ENCODE measurements at regions not wholly inside any gene's neighbourhood (a gene's known extent, or its start where the extent isn't known, plus 50 kb on each side); places are given as distances from the start of the nearest gene placed in this dataset.
"Not testable (repeated sequence)": the region's sequence is repeated elsewhere in the genome, so short reads cannot be mapped to it uniquely, and the experiment has no call there.

DNA sequence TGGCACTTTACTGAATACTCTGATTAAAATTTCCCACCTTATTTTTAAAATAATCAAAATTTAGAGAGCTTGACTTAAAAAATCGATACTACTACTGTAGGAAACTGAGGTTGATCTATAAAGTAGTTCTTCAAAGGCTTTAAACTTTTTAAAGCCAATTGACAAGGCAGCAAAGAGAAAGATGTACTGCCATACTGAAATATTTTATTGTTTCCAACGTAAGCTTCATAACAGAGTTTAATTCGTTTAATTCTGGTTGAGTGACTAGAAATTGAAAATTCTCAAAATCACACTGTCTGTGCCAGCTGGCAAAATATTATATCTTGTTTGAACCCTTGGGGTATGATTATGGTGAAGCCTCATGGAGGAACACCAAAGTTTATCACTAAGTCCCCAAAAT is 207.6 kb downstream of the UNC5CL start:
- Mint-ChIP-seq H3K4me3 (no peak overlapping the region), H3K9me3 (ENCODE audit: low read depth) (no peaks in the 10 kb centered on the region), H3K36me3 (no peaks in the 10 kb centered on the region), H3K27me3 (peaks cover 9% of the 10 kb centered on the region), H3K4me1 (ENCODE audit: low read depth) (no peaks in the 10 kb centered on the region), H3K27ac (no peak overlapping the region)

DNA sequence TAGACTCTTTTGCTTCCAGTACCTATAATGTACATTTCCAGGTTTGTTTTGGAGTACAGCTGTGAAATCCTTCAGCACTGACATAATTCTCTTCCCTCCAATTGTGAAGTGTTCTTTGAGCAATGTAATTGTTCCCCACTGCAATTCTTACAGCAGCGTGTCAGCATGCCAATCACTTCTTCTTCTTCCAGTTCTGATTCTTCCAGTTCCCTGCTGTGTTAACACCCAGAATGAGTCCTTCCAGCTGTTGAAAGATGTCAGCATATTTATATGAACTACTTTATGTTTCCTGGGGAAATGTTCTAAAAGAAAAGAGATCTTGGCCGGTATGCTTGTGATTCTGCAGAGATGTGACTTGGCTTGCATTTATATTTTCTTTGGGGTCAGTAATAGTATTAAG is 213.9 kb downstream of the UNC5CL start:
- no peaks in the 10 kb centered on the region for H3K36me3 Mint-ChIP-seq
- H3K4me1 Mint-ChIP-seq (ENCODE audit: low read depth), result no peaks in the 10 kb centered on the region
- H3K27ac Mint-ChIP-seq, result no peak overlapping the region
- H3K27me3 Mint-ChIP-seq, result peaks cover 14% of the 10 kb centered on the region
- no peaks in the 10 kb centered on the region for H3K9me3 Mint-ChIP-seq (ENCODE audit: low read depth)
- H3K4me3 Mint-ChIP-seq, result no peak overlapping the region

DNA sequence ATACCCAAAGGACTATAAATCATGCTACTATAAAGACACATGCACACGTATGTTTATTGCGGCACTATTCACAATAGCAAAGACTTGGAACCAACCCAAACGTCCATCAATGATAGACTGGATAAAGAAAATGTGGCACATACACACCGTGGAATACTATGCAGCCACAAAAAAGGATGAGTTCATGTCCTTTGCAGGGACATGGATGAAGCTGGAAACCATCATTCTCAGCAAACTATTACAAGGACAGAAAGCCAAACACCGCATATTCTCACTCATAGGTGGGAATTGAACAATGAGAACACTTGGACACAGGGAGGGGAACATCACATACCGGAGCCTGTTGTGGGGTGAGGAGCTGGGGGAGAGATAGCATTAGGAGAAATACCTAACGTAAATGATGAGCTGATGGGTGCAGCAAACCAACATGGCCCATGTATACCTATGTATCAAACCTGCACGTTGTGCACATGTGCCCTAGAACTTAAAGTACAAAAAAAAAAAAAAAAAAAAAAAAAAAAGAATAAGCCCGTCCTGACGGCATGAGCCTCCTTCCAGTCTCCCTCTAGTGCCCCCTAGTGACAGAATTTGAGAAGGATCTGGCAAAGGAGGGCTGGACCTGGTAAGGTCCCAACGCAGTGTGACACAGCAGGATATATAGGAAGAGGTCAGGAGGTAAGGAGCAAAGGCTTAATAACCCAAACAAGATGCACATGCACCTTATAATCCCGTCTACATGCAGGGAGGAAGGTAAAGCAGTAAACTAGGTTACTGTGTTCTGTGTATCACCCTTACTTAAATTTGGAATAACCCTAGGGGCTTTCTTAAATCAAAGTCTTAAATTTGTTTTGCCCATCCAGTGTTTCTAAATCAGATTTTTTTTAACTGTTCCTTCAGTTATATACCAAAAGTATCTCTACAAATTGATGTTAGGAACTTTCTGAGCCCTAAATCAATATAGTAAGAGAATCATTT is 214.8 kb downstream of the UNC5CL start:
- H3K27ac Mint-ChIP-seq, result not testable (repeated sequence)

DNA sequence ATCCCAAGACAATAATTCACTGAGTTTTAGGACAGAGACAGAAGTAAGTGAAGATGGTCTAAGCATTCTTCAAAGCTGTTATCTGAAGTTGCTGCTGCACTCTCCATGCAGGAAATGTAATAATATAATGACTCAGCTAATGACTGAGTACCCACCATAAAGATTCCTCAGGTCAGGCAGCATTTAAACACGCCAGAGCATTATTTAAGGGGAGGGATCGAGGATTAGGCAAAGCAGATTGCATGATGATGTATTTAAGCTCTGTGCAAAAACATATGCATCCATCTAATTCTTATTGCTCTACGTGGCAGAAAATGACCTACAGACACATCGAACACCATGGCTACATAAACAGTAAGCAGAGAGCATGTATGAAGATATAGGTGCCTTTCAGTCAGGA is 216.4 kb downstream of the UNC5CL start:
- H3K4me3 Mint-ChIP-seq, result no peak overlapping the region
- no peaks in the 10 kb centered on the region for H3K4me1 Mint-ChIP-seq (ENCODE audit: low read depth)
- H3K36me3 Mint-ChIP-seq, result no peaks in the 10 kb centered on the region
- peaks cover 8% of the 10 kb centered on the region for H3K27me3 Mint-ChIP-seq
- no peak overlapping the region for H3K27ac Mint-ChIP-seq
- H3K9me3 Mint-ChIP-seq (ENCODE audit: low read depth), result no peaks in the 10 kb centered on the region

More for the DNA sequence above, 214.8 kb downstream of the UNC5CL start:
- not testable (repeated sequence) for H3K36me3 Mint-ChIP-seq; H3K4me3 Mint-ChIP-seq; H3K4me1 Mint-ChIP-seq (ENCODE audit: low read depth); H3K9me3 Mint-ChIP-seq (ENCODE audit: low read depth)
- peaks cover 13% of the 10 kb centered on the region for H3K27me3 Mint-ChIP-seq

DNA sequence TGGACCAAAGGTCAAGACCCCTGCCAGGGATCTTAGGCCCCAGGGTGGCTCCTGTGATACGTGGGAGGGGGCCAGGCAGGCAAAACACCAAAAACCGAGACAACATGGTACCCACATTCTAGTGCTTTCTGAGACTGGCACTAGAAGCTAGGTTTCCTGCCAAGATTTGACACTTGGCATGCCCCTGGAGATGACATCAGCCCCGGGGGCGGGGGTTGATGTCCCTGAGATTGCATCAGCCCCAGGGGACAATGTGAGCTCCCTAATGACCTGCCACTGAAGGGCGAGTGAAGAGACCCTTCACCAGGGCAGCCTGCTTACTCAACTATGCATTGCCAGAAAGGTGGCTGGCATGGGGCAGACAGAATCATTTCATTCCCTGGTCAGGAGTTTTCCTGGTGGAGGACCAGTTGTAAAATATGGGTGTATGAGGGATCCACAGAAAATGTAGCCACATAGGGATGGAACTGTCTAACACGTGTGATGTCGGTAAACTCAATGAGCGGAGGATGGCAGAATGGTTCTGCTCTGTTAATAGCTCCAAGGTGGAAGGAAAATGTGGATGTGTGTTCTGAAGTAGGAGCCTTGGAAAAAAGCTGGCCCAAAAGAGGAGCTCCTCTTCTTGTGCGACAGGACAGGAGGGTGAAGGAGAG is 219.7 kb downstream of the UNC5CL start:
- Mint-ChIP-seq H3K27me3 (peaks cover 5% of the 10 kb centered on the region), H3K9me3 (ENCODE audit: low read depth) (no peaks in the 10 kb centered on the region), H3K4me1 (ENCODE audit: low read depth) (no peaks in the 10 kb centered on the region), H3K27ac (no peak overlapping the region), H3K36me3 (no peaks in the 10 kb centered on the region), H3K4me3 (no peak overlapping the region)

DNA sequence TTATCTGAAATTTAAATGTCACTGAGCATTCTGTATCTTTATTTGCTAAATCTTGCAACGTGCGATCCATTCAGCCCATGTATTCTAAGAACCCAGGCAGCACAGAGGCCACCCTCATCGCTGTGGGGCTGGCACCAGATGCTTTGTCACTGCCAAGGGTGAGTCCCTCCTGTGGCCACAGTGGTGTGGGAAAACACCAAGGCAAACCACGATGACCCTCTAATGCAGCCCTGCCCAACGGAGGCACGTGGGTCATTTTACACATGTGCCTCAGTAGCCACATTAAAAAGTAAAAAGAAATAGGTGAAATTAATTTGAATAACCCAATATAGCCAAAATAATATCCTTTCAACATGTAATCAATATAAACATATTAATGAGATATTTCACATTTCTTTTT is 221.7 kb downstream of the UNC5CL start:
- H3K36me3 Mint-ChIP-seq, result no peaks in the 10 kb centered on the region
- H3K9me3 Mint-ChIP-seq (ENCODE audit: low read depth), result no peaks in the 10 kb centered on the region
- H3K4me3 Mint-ChIP-seq, result no peak overlapping the region
- peaks cover 2% of the 10 kb centered on the region for H3K27me3 Mint-ChIP-seq
- no peak overlapping the region for H3K27ac Mint-ChIP-seq
- no peaks in the 10 kb centered on the region for H3K4me1 Mint-ChIP-seq (ENCODE audit: low read depth)

DNA sequence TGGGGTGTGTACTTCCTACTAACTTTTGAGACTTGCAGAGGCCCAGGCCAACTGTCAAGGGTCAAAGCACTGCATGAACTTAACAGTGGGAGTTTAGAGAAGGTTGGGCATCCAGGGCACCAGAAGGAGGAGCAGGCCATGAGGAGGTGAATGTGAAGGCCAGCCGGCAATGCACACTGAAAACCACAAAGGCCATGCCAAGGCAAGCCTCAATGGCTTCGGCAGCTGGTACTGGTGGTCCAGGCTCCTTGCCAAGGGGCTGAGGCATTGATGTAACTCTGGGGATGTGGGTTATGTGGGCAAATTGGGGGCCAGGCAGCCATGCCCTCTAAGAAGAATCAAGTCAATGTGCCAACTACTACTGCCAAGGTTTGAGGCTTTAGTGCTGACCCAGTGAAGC is 222.4 kb downstream of the UNC5CL start:
- Mint-ChIP-seq H3K27me3 (peaks cover 2% of the 10 kb centered on the region), H3K4me1 (ENCODE audit: low read depth) (no peaks in the 10 kb centered on the region), H3K27ac (no peak overlapping the region)

DNA sequence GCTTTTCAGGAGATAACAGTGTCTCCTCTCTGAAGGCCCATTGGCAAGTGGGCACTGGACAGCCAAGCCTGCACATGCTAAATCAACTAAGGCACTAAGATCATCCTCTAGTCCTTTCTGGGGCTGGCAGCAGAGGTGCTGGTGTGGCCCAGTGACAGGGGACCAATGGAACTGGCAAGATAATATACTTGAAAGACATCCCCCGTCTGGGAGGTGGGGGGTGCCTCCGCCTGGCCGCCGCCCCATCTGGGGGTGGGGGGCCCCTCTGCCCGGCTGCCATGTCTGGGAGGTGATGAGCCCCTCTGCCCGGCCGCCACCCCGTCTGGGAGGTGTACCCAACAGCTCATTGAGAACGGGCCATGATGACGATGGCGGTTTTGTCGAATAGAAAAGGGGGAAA is 223.3 kb downstream of the UNC5CL start:
- Mint-ChIP-seq H3K4me3 (no peak overlapping the region), H3K4me1 (ENCODE audit: low read depth) (no peaks in the 10 kb centered on the region), H3K36me3 (no peaks in the 10 kb centered on the region), H3K9me3 (ENCODE audit: low read depth) (no peaks in the 10 kb centered on the region), H3K27me3 (peaks cover 2% of the 10 kb centered on the region), H3K27ac (no peak overlapping the region)

More for the DNA sequence above, 222.4 kb downstream of the UNC5CL start:
- Mint-ChIP-seq H3K36me3 (no peaks in the 10 kb centered on the region), H3K9me3 (ENCODE audit: low read depth) (no peaks in the 10 kb centered on the region), H3K4me3 (no peak overlapping the region)

DNA sequence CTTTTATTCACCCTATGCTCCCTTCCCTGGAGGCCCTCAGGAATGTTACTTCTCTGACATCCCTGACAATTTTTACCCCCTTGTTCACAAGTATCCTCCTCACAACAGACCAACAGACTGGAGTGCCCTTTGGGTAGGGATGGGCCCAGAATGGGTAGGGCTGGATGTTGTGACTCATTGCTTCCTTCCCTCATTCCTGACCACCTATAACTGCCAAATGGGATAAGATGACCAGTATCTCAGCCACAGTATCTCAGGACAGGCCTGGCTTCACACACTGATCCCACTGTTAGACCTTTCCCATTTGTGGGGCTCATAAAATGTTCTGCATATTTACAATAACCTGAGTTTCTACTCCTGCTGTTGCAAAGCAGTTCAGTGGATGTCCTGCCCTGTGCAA is 223.0 kb upstream of the LRFN2 start:
- no peak overlapping the region for H3K27ac Mint-ChIP-seq

DNA sequence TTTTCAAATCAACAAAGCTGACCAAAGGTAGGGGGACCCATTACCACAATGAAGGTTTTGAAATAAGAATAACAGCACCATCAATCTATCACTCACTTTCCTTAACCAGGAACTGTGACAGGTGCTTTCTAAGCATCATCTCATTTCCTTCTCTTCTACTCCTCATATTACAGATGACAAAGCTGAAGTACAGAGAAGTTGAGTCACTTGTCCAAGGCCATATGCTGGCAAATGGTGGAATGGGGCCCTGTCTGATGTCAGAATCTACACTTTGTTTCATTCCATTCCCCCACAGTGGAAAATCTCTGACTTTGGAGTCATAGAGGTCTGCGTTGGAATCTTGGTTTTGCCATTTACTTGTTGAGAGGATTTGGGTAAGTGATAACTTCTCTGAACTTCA is 222.5 kb upstream of the LRFN2 start:
- Mint-ChIP-seq H3K4me3 (no peak overlapping the region), H3K27ac (no peak overlapping the region), H3K27me3 (peaks cover 2% of the 10 kb centered on the region), H3K9me3 (ENCODE audit: low read depth) (no peaks in the 10 kb centered on the region), H3K4me1 (ENCODE audit: low read depth) (no peaks in the 10 kb centered on the region), H3K36me3 (no peaks in the 10 kb centered on the region)

More for the DNA sequence above, 223.0 kb upstream of the LRFN2 start:
- Mint-ChIP-seq H3K27me3 (peaks cover 2% of the 10 kb centered on the region), H3K4me3 (no peak overlapping the region), H3K36me3 (no peaks in the 10 kb centered on the region), H3K4me1 (ENCODE audit: low read depth) (no peaks in the 10 kb centered on the region), H3K9me3 (ENCODE audit: low read depth) (no peaks in the 10 kb centered on the region)

DNA sequence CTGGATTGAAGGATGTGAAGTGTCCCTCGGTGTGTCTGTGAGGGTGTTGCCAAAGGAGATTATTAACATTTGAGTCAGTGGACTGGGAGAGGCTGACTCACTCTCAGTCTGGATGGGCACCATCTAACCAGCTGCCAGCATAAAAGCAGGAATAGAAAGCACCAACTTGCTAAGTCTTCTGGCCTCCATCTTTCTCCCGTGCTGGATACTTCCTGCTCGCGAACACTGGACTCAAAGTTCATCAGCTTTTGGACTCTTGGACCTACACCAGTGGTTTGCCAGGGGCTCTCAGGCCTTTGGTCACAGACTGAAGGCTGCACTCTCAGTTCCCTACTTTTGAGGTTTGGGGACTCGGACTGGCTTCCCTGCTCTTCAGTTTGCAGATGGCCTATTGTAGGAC is 220.3 kb upstream of the LRFN2 start:
- Mint-ChIP-seq H3K36me3 (no peaks in the 10 kb centered on the region), H3K4me1 (ENCODE audit: low read depth) (no peaks in the 10 kb centered on the region), H3K9me3 (ENCODE audit: low read depth) (no peaks in the 10 kb centered on the region), H3K4me3 (no peak overlapping the region), H3K27ac (no peak overlapping the region), H3K27me3 (no peaks in the 10 kb centered on the region)

DNA sequence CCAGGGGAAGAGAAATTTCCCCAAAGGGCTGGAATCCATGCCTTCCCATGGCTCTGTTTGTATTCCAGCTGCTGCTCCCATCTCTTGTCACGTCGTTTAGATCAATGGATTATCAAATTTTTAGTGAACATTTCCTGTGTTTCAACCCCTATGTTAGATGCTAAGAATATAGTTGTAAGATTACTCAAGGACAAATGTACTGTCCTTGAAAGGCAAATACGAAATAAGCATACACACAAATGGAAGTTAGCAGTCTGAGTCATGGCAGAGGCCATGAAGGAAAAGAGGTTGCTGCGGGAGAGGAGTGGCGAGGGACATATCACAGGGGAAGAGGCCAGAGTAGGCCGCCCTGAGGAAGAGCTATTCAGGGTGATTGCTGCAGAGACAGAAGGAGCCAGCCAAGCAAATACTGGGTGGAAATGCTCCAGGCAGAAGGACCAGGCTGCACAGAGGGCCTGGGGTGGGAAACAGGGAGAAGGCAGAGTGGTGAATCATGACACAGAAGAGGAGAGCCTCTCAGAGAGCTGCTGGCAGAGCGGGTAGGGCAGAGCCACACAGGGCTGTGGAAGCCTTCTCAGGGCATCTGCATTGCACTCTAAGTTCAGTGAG is 219.2 kb upstream of the LRFN2 start:
- Mint-ChIP-seq H3K27ac (no peak overlapping the region), H3K9me3 (ENCODE audit: low read depth) (no peaks in the 10 kb centered on the region), H3K4me3 (no peak overlapping the region), H3K36me3 (no peaks in the 10 kb centered on the region), H3K4me1 (ENCODE audit: low read depth) (no peaks in the 10 kb centered on the region), H3K27me3 (no peaks in the 10 kb centered on the region)

DNA sequence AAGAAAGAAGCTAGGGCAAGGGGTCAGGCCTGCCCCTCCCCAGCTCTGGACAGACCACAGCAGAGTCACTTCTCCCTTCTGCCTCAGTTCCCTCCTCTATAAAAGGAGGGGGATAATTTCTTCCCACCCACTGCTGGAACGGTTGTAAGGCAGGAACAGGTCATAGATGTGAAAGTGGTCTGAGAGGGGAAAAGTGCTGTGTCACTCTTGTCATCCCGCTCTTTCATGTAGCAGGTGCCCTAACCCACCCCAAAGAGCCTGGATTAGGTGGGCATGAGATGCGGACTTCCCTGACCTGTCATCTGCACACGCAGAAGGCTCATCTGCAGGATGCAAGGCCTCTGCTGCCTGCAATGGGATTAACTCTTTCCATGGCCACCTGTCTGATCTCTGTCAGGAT is 218.2 kb upstream of the LRFN2 start:
- no peaks in the 10 kb centered on the region for H3K9me3 Mint-ChIP-seq (ENCODE audit: low read depth)

DNA sequence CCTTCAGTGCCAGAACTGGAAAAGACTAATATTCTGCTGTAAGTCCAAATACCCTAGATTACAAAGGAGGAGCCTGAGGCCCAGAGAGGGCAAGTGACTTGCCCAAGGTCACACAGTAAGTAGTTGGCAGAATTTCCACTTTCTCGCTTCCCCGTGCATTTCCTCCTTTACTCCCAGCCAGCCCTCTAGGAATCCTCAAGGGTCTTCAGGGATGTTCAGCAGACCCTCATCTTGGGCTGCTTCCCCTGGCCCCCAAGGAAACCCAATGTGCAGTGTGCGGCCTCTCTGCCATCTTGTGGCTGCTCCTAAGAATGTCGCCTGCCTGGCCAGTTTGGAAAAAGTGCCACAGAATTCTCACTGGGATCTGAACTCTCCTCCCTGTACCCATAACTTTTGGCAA is 217.7 kb upstream of the LRFN2 start:
- no peaks in the 10 kb centered on the region for H3K4me1 Mint-ChIP-seq (ENCODE audit: low read depth)
- H3K27me3 Mint-ChIP-seq, result no peaks in the 10 kb centered on the region
- no peaks in the 10 kb centered on the region for H3K9me3 Mint-ChIP-seq (ENCODE audit: low read depth)
- no peaks in the 10 kb centered on the region for H3K36me3 Mint-ChIP-seq
- no peak overlapping the region for H3K4me3 Mint-ChIP-seq
- H3K27ac Mint-ChIP-seq, result no peak overlapping the region

More for the DNA sequence above, 218.2 kb upstream of the LRFN2 start:
- no peaks in the 10 kb centered on the region for H3K27me3 Mint-ChIP-seq
- H3K4me1 Mint-ChIP-seq (ENCODE audit: low read depth), result no peaks in the 10 kb centered on the region
- no peak overlapping the region for H3K27ac Mint-ChIP-seq
- no peaks in the 10 kb centered on the region for H3K36me3 Mint-ChIP-seq
- H3K4me3 Mint-ChIP-seq, result no peak overlapping the region

Measured in activated naive CD8-positive, alpha-beta T cell (primary cell).